Glutamatergic neuron (in vitro differentiated cells): ENCODE measurements at regions not wholly inside any gene's neighbourhood (a gene's known extent, or its start where the extent isn't known, plus 50 kb on each side); places are given as distances from the start of the nearest gene placed in this dataset.

ENCODE experiments used
- DNase-seq: peaks from one replicate; pipeline ENCODE4 v3.0.0; 2022
- H3K27ac Mint-ChIP-seq: one replicate; pipeline ENCODE4 v1.8.0; 2020; ENCODE audit warnings: mild to moderate bottlenecking, mixed read lengths, inconsistent platforms; ENCODE audit not compliant: unreplicated experiment
- H3K27me3 Mint-ChIP-seq: one replicate; pipeline ENCODE4 v1.8.0; 2020; ENCODE audit warnings: mild to moderate bottlenecking, moderate library complexity, mixed read lengths, inconsistent platforms; ENCODE audit not compliant: unreplicated experiment
- H3K36me3 Mint-ChIP-seq: one replicate; pipeline ENCODE4 v1.8.0; 2020; ENCODE audit warnings: mild to moderate bottlenecking, mixed read lengths, inconsistent platforms; ENCODE audit not compliant: unreplicated experiment
- H3K4me1 Mint-ChIP-seq: one replicate; pipeline ENCODE4 v1.8.0; 2020; ENCODE audit warnings: mild to moderate bottlenecking, low read depth, mixed read lengths, inconsistent platforms; ENCODE audit not compliant: unreplicated experiment
- H3K4me3 Mint-ChIP-seq: one replicate; pipeline ENCODE4 v1.8.0; 2020; ENCODE audit warnings: mild to moderate bottlenecking, mixed read lengths, inconsistent platforms; ENCODE audit not compliant: unreplicated experiment
- H3K9me3 Mint-ChIP-seq: one replicate; pipeline ENCODE4 v1.8.0; 2020; ENCODE audit warnings: mild to moderate bottlenecking, moderate library complexity, mixed read lengths, inconsistent platforms; ENCODE audit not compliant: unreplicated experiment
- CTCF ChIP-seq: fragments of 200-600 bp; sonication (generic); IDR thresholded peaks from one replicate; pipeline ENCODE4 v1.5.0; 2021; ENCODE audit not compliant: partially characterized antibody, unreplicated experiment

GRCh38 chr18:46257366-46257765 is 153.2 kb downstream of the HAUS1 start:
- no peaks in the 10 kb centered on the region for H3K9me3 Mint-ChIP-seq
- H3K27me3 Mint-ChIP-seq, result no peaks in the 10 kb centered on the region
- no peak overlapping the region for H3K4me3 Mint-ChIP-seq
- no peak for TF ChIP-seq CTCF
- H3K27ac Mint-ChIP-seq, result no peak overlapping the region
- H3K36me3 Mint-ChIP-seq, result no peaks in the 10 kb centered on the region
- DNase-seq, result no peak
- no peaks in the 10 kb centered on the region for H3K4me1 Mint-ChIP-seq

- H3K36me3 Mint-ChIP-seq, result no peaks in the 10 kb centered on the region
- TF ChIP-seq CTCF, result no peak
- no peaks in the 10 kb centered on the region for H3K4me1 Mint-ChIP-seq
Measured at GRCh38 chr18:46260016-46260878, 156.1 kb downstream of the HAUS1 start.

GRCh38 chr18:46260879-46261143 is 156.6 kb downstream of the HAUS1 start:
- Mint-ChIP-seq H3K36me3 (no peaks in the 10 kb centered on the region), H3K27ac (no peak overlapping the region), H3K27me3 (no peaks in the 10 kb centered on the region), H3K4me1 (no peaks in the 10 kb centered on the region), H3K4me3 (no peak overlapping the region), H3K9me3 (no peaks in the 10 kb centered on the region)
- DNase-seq, result no peak
- no peak for TF ChIP-seq CTCF

More at GRCh38 chr18:46260016-46260878, 156.1 kb downstream of the HAUS1 start:
- DNase-seq, result no peak
- Mint-ChIP-seq H3K27ac (no peak overlapping the region), H3K9me3 (no peaks in the 10 kb centered on the region), H3K4me3 (no peak overlapping the region), H3K27me3 (no peaks in the 10 kb centered on the region)

GRCh38 chr18:46261799-46262198 is 157.6 kb downstream of the HAUS1 start:
- no peak for DNase-seq
- no peaks in the 10 kb centered on the region for H3K36me3 Mint-ChIP-seq
- H3K9me3 Mint-ChIP-seq, result no peaks in the 10 kb centered on the region
- TF ChIP-seq CTCF, result no peak
- H3K27ac Mint-ChIP-seq, result no peak overlapping the region
- H3K4me1 Mint-ChIP-seq, result no peaks in the 10 kb centered on the region
- H3K27me3 Mint-ChIP-seq, result no peaks in the 10 kb centered on the region
- H3K4me3 Mint-ChIP-seq, result no peak overlapping the region

GRCh38 chr18:46262856-46263255 is 158.7 kb downstream of the HAUS1 start:
- Mint-ChIP-seq H3K9me3 (no peaks in the 10 kb centered on the region), H3K27me3 (no peaks in the 10 kb centered on the region), H3K4me1 (no peaks in the 10 kb centered on the region), H3K27ac (no peak overlapping the region), H3K36me3 (no peaks in the 10 kb centered on the region), H3K4me3 (no peak overlapping the region)
- DNase-seq, result no peak
- no peak for TF ChIP-seq CTCF
